Vagina (tissue), 2 donors: ENCODE measurements at regions not wholly inside any gene's neighbourhood (a gene's known extent, or its start where the extent isn't known, plus 50 kb on each side); places are given as distances from the start of the nearest gene placed in this dataset.

Source experiments
- DNase-seq, 2 donors: peaks; one replicate each; pipeline ENCODE4 v3.0.0-alpha.2; 2017; ENCODE audit errors: extremely low spot score in 2 of 2
- H3K27ac ChIP-seq: fragments of 200-600 bp; sonication (generic); one replicate; pipeline ENCODE4 v1.5.1; 2019
- H3K27me3 ChIP-seq: fragments of 200-600 bp; sonication (generic); one replicate; pipeline ENCODE4 v1.5.1; 2019
- H3K36me3 ChIP-seq, 2 donors: fragments of 200-600 bp; sonication (generic); one replicate each; pipeline ENCODE4 v1.5.1; 2017 to 2019
- H3K4me1 ChIP-seq: fragments of 200-600 bp; sonication (generic); one replicate; pipeline ENCODE4 v1.5.1; 2019
- H3K4me3 ChIP-seq, 2 donors: fragments of 200-600 bp; sonication (generic); 1 replicate in 1 of 2; 2 replicates in 1 of 2; pipeline ENCODE4 v1.5.1; 2016 to 2019
- H3K9me3 ChIP-seq: fragments of 200-600 bp; sonication (generic); one replicate; pipeline ENCODE4 v1.5.1; 2019
- CTCF ChIP-seq, 3 experiments: fragments of 450-650 bp in 2 of 3; fragments of 200-600 bp in 1 of 3; sonication (generic) in 1 of 3; IDR thresholded peaks; one replicate each; pipeline ENCODE4 v1.5.1; 2017 to 2019; ENCODE audit warnings: antibody characterized with exemption in 3 of 3, mild to moderate bottlenecking in 2 of 3, moderate library complexity in 2 of 3
- POLR2A ChIP-seq, 2 donors: fragments of 450-650 bp; IDR thresholded peaks; one replicate each; pipeline ENCODE4 v1.6.1; 2017; ENCODE audit warnings: antibody characterized with exemption in 2 of 2, mild to moderate bottlenecking in 2 of 2, moderate library complexity in 2 of 2
- POLR2AphosphoS5 ChIP-seq, 2 donors: sonication (generic); formaldehyde crosslinking; IDR thresholded peaks; one replicate each; pipeline ENCODE4 v1.9.0; 2017; ENCODE audit warnings: antibody characterized with exemption in 2 of 2, mild to moderate bottlenecking in 2 of 2, low read depth in 1 of 2; ENCODE audit not compliant: insufficient read depth in 1 of 2
- intact Hi-C: fragments of 100-400 bp; cut with DNase I; formaldehyde crosslinking; loops from one replicate; pipeline ENCODE4 v1.15.1; 2023

- no peak for DNase-seq
- H3K36me3 ChIP-seq = no peaks in the 10 kb centered on the region
- no peak overlapping the region for H3K4me3 ChIP-seq
- no peaks in the 10 kb centered on the region for H3K27me3 ChIP-seq
- no peaks in the 10 kb centered on the region for H3K9me3 ChIP-seq
- no peaks in the 10 kb centered on the region for H3K4me1 ChIP-seq
- intact Hi-C loops = no loop called here
- TF ChIP-seq CTCF (IDR thresholded peaks at IDR 0.05) (no peak), POLR2A (IDR thresholded peaks at IDR 0.05) (no peak), POLR2AphosphoS5 (IDR thresholded peaks at IDR 0.05; ENCODE audit: insufficient read depth in 1 of 2, low read depth in 1 of 2) (no peak)
- no peak overlapping the region for H3K27ac ChIP-seq
These were observed 70.2 kb downstream of the CLDN1 start for GRCh38 chr3:190252080-190252479.

- no peaks in the 10 kb centered on the region for H3K36me3 ChIP-seq
- no peak overlapping the region for H3K4me3 ChIP-seq
- intact Hi-C loops = no loop called here
- no peaks in the 10 kb centered on the region for H3K4me1 ChIP-seq
- no peaks in the 10 kb centered on the region for H3K27me3 ChIP-seq
- TF ChIP-seq POLR2A (IDR thresholded peaks at IDR 0.05) = no peak
- TF ChIP-seq CTCF (IDR thresholded peaks at IDR 0.05) = no peak
- no peak for TF ChIP-seq POLR2AphosphoS5 (IDR thresholded peaks at IDR 0.05; ENCODE audit: insufficient read depth in 1 of 2, low read depth in 1 of 2)
- H3K9me3 ChIP-seq = no peaks in the 10 kb centered on the region
- H3K27ac ChIP-seq = no peak overlapping the region
- no peak for DNase-seq
These were observed 72.8 kb downstream of the CLDN1 start for GRCh38 chr3:190249414-190249813.

- no peak for DNase-seq
- Histone ChIP-seq H3K4me1 (no peaks in the 10 kb centered on the region), H3K4me3 (no peak overlapping the region), H3K27ac (no peak overlapping the region), H3K9me3 (peaks cover 3% of the 10 kb centered on the region), H3K36me3 (no peaks in the 10 kb centered on the region), H3K27me3 (no peaks in the 10 kb centered on the region)
- no peak for TF ChIP-seq CTCF (IDR thresholded peaks at IDR 0.05)
- no peak for TF ChIP-seq POLR2AphosphoS5 (IDR thresholded peaks at IDR 0.05; ENCODE audit: insufficient read depth in 1 of 2, low read depth in 1 of 2)
- TF ChIP-seq POLR2A (IDR thresholded peaks at IDR 0.05) = no peak
- intact Hi-C loops = no loop called here
These were observed 80.1 kb downstream of the CLDN1 start for GRCh38 chr3:190242147-190242546.

GRCh38 chr3:190239325-190239724 is 82.9 kb downstream of the CLDN1 start:
- peaks cover 3% of the 10 kb centered on the region for H3K9me3 ChIP-seq
- TF ChIP-seq CTCF (IDR thresholded peaks at IDR 0.05) (no peak), POLR2AphosphoS5 (IDR thresholded peaks at IDR 0.05; ENCODE audit: insufficient read depth in 1 of 2, low read depth in 1 of 2) (no peak), POLR2A (IDR thresholded peaks at IDR 0.05) (no peak)
- no peaks in the 10 kb centered on the region for H3K36me3 ChIP-seq
- intact Hi-C loops = no loop called here
- no peak overlapping the region for H3K27ac ChIP-seq
- no peak overlapping the region for H3K4me3 ChIP-seq
- H3K4me1 ChIP-seq = no peaks in the 10 kb centered on the region
- no peak for DNase-seq
- no peaks in the 10 kb centered on the region for H3K27me3 ChIP-seq

- no peak for DNase-seq
- peaks cover 3% of the 10 kb centered on the region for H3K9me3 ChIP-seq
- H3K27me3 ChIP-seq = no peaks in the 10 kb centered on the region
- no peak overlapping the region for H3K4me3 ChIP-seq
- no peak overlapping the region for H3K27ac ChIP-seq
- H3K4me1 ChIP-seq = no peaks in the 10 kb centered on the region
- H3K36me3 ChIP-seq = no peaks in the 10 kb centered on the region
- intact Hi-C loops = no loop called here
- no peak for TF ChIP-seq POLR2A (IDR thresholded peaks at IDR 0.05)
- TF ChIP-seq CTCF (IDR thresholded peaks at IDR 0.05) = no peak
- no peak for TF ChIP-seq POLR2AphosphoS5 (IDR thresholded peaks at IDR 0.05; ENCODE audit: insufficient read depth in 1 of 2, low read depth in 1 of 2)
These were observed 83.4 kb downstream of the CLDN1 start for GRCh38 chr3:190238871-190239270.
